Effector memory CD8-positive, alpha-beta T cell (primary cell): ENCODE measurements at regions not wholly inside any gene's neighbourhood (a gene's known extent, or its start where the extent isn't known, plus 50 kb on each side); places are given as distances from the start of the nearest gene placed in this dataset.
A peak's percentile ranks its signal among the peaks of the same experiment; 100 is the strongest.
"Not testable (repeated sequence)": the region's sequence is repeated elsewhere in the genome, so short reads cannot be mapped to it uniquely, and the experiment has no call there.

Experiments
- ATAC-seq: fragments of 150-1000 bp; cut with Tn5 transposase; replicated peaks from 2 replicates; pipeline ENCODE4 v1.10.0; 2021; ENCODE audit warnings: mild to moderate bottlenecking, moderate library complexity
- DNase-seq, 3 experiments: peaks; one replicate each; pipeline ENCODE4 v3.0.0; 2021
- H3K27ac Mint-ChIP-seq, 2 donors: one replicate each; pipeline ENCODE4 v1.8.0; 2022; ENCODE audit warnings: mild to moderate bottlenecking in 2 of 2, mixed read lengths in 2 of 2, moderate library complexity in 2 of 2
- H3K27me3 Mint-ChIP-seq, 2 donors: one replicate each; pipeline ENCODE4 v1.8.0; 2022; ENCODE audit warnings: mixed read lengths in 2 of 2
- H3K36me3 Mint-ChIP-seq: one replicate; pipeline ENCODE4 v1.8.0; 2022; ENCODE audit warnings: mild to moderate bottlenecking, moderate library complexity, mixed read lengths; ENCODE audit not compliant: insufficient read depth
- H3K4me1 Mint-ChIP-seq, 2 donors: one replicate each; pipeline ENCODE4 v1.8.0; 2022; ENCODE audit warnings: low read depth in 2 of 2, mixed read lengths in 2 of 2
- H3K4me3 Mint-ChIP-seq, 2 donors: one replicate each; pipeline ENCODE4 v1.8.0; 2022; ENCODE audit warnings: mild to moderate bottlenecking in 2 of 2, mixed read lengths in 2 of 2, moderate library complexity in 2 of 2
- H3K9me3 Mint-ChIP-seq, 2 donors: one replicate each; pipeline ENCODE4 v1.8.0; 2022; ENCODE audit warnings: mixed read lengths in 2 of 2

DNA sequence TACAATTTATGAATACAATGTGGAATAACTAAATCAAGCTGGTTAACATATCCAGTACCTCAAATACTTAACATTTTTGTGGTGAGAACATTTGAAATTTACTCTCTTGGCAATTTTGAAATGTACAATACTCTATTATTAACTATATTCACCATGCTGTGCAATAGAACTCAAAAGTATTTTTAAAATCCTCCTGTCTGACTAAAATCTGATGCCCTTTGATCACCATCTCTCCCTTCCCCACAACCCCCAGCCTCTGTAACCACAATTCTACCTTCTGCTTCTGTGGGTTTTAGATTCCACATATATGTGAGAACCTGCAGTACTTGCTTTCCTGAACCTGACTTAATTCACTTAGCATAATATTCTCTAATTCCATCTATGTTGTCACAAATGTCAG is 71.6 kb upstream of the ALOX12 start:
- Mint-ChIP-seq H3K27ac (peak overlapping the region in 1 of 2 donors; percentile 47), H3K4me1 (peaks cover 3 to 5% of the 10 kb centered on the region in 2 donors), H3K4me3 (no peak overlapping the region), H3K27me3 (peaks cover 0 to 3% of the 10 kb centered on the region in 2 donors), H3K36me3 (no peaks in the 10 kb centered on the region), H3K9me3 (no peaks in the 10 kb centered on the region)
- ATAC-seq: no peak
- no peak for DNase-seq

DNA sequence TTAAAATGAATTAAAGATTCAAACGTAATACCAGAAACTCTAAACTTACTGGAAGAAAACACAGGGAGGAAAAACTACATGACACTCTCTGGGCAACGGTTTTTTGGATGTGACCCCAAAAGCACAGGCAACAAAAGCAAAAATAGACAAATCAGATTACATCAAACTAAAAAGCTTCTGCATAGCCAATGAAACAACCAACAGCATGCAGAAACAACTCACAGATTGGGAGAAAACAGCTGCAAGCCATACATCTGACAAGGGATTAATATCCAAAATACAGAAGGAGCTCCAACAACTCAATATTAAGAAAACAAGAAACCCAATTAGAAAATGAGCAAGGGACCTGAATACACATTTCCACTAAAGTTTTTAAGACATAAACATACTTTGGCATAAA is 69.2 kb upstream of the ALOX12 start:
- Mint-ChIP-seq H3K36me3 (no peaks in the 10 kb centered on the region), H3K4me3 (no peak overlapping the region), H3K9me3 (no peaks in the 10 kb centered on the region), H3K4me1 (peaks cover 3 to 5% of the 10 kb centered on the region in 2 donors), H3K27me3 (peaks cover 0 to 18% of the 10 kb centered on the region in 2 donors), H3K27ac (no peak overlapping the region)
- ATAC-seq: no peak
- DNase-seq: no peak

DNA sequence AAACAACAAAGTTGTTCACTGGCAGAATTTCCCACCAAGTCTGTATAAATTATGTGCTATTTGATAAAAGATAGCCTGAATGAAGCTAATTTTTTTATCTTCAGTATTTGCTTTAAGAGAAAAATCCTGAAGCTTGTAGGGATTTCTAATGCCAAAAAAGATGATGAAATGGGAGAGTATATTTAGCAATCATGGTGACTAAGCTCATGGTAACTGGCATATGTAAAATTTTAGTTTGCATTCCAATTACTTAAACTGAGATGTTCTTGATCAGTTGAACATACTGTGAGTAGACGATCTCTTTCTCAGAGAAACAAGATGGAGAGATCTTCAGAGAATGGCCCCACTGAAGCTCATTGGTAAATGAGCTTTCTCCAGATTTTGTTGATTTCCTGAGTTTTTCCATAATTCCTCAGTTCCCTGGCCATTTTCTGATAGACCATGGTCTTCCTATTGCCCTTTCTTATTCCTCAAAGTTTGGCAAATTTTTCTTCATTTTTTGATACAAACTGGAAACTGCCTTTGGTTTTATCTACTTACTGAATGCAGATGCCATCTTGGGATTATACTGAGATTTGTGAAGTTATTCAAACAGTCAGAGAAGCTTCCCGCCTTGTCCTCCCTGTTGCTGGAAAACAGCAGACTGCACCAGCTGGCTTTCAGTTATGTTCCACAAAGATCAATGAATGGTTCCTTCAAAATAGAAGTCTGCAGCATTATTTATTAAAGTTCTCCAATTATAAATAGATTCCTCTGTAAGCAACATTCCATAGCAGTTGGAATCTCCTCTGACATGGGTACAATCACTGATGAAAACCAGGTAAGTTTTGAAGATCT is 68.3 kb upstream of the ALOX12 start:
- H3K4me1 Mint-ChIP-seq: peaks cover 3 to 5% of the 10 kb centered on the region in 2 donors
- H3K9me3 Mint-ChIP-seq: no peaks in the 10 kb centered on the region
- DNase-seq (no peak), ATAC-seq (no peak)
- H3K27ac Mint-ChIP-seq: no peak overlapping the region
- H3K36me3 Mint-ChIP-seq: no peaks in the 10 kb centered on the region
- H3K27me3 Mint-ChIP-seq: peaks cover 0 to 18% of the 10 kb centered on the region in 2 donors
- H3K4me3 Mint-ChIP-seq: no peak overlapping the region

DNA sequence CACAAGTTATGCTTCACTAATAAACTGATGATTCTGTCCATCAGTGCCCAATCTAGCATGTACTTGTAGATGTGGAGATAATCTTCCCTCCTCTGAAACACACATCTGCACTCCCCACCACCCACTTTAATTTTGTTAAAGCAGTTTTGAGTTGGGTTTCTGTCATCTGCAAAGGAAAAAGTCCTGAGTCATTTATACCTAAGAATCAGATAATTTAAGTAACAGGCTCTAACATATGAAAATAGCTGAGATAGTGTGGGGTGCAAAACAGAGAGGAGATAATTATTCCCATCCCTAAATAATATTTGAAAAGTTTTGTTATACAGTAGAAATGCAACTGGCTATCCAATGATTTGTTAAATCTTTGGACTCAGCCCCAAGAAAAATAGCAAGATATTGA is 67.7 kb upstream of the ALOX12 start:
- Mint-ChIP-seq H3K9me3 (no peaks in the 10 kb centered on the region), H3K27me3 (peaks cover 0 to 18% of the 10 kb centered on the region in 2 donors), H3K4me3 (no peak overlapping the region), H3K27ac (no peak overlapping the region), H3K4me1 (peaks cover 3 to 5% of the 10 kb centered on the region in 2 donors), H3K36me3 (no peaks in the 10 kb centered on the region)
- DNase-seq: no peak
- ATAC-seq: no peak

DNA sequence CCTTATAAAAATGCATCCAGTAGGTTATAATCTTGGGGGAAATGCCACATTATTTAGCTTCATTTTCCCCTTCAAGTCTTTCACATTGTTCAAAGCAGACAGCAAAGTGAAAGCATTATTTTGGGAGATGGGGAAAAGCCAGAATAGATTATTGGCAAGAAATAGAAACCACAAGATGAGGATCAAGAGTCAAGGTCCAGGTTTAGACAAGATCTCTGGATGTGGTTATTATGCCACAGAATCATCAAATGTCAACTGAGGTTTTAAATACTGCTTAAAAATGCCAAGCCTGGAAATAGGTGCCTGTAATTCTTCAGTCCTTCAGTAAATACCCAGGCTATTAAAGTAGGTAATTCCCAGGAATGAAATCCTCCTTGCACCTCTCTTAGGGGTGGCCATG is 65.1 kb upstream of the ALOX12 start:
- no peak overlapping the region for H3K27ac Mint-ChIP-seq
- no peaks in the 10 kb centered on the region for H3K36me3 Mint-ChIP-seq
- ATAC-seq (no peak), DNase-seq (no peak)
- H3K9me3 Mint-ChIP-seq: no peaks in the 10 kb centered on the region
- peaks cover 0 to 18% of the 10 kb centered on the region in 2 donors for H3K27me3 Mint-ChIP-seq
- H3K4me1 Mint-ChIP-seq: no peaks in the 10 kb centered on the region
- H3K4me3 Mint-ChIP-seq: no peak overlapping the region

DNA sequence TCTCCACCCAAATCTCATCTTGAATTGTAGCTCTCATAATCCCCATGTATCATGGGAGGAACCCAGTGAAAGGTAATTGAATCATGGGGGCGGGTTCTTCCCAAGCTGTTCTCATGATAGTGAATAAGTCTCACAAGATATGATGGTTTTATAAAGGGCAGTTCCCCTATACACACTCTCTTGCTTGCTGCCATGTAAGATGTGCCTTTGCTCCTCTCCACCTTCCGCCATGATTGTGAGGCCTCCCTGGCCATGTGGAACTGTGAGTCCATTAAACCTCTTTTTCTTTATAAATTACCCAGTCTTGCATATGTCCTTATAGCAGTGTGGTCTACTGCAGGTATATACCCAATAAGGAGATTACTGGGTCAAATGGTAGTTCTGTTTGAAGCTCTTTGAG is 61.3 kb upstream of the ALOX12 start:
- not testable (repeated sequence) for H3K4me3 Mint-ChIP-seq, H3K27ac Mint-ChIP-seq, ATAC-seq, DNase-seq, H3K9me3 Mint-ChIP-seq, H3K4me1 Mint-ChIP-seq, H3K36me3 Mint-ChIP-seq
- H3K27me3 Mint-ChIP-seq: peaks cover 0 to 11% of the 10 kb centered on the region in 2 donors

DNA sequence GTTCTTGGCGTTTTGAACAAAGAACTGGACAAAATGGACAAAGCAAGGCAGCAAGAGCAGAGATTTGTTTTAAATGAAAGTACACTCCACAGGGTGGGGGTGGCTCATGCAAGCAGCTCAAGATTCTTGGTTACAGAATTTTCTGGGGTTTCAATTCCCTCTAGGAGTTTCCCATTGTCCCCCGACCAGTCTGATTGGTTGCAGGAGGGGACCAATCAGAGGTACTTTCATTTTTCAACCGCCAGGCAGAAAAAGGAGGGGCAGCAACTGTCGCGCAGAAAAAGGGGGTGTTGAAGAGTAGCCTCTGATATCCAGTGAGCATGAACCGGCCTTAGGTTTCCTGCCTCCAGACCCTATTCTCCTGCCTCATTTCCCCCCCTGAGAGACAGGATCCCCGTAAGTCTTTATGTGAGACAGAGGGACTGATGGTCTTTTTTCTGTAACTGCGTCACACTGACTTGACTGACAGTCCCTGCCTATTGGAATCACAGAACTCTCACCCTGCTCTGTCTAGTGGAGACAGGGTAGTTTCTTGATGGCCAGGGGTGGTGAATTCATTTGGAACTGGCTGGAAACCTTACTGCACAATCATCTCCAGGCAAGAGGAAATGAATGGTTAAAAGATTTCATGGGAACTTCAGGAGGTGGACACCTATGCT is 59.4 kb upstream of the ALOX12 start:
- H3K27ac Mint-ChIP-seq: peak overlapping the region in 1 of 2 donors; percentile 0
- no peak for DNase-seq

DNA sequence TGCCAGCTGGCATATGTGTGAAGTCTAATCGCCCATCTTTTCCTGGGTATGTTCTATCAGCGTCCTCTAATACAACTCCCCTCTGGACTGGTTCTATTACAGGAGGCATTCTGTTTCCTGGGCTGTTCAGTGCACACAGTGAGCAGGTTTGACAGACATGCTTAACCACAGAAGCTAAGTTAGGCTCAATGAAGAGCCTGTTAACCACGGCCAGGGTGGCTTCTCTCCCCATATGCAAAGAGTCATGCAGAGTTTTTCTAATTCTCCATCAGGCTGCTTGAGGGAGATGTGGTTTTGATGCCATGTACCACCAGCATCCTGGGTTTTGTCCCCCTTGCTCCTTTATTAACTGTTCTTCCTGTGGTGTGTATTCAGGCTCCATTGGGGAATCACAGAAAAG is 57.2 kb upstream of the ALOX12 start:
- Mint-ChIP-seq H3K27me3 (no peaks in the 10 kb centered on the region), H3K4me1 (peaks cover 2 to 3% of the 10 kb centered on the region in 2 donors), H3K4me3 (no peak overlapping the region), H3K9me3 (no peaks in the 10 kb centered on the region), H3K36me3 (peaks cover 6% of the 10 kb centered on the region), H3K27ac (no peak overlapping the region)
- no peak for ATAC-seq
- no peak for DNase-seq

More for the DNA sequence above, 59.4 kb upstream of the ALOX12 start:
- Mint-ChIP-seq H3K4me1 (peaks cover 2 to 3% of the 10 kb centered on the region in 2 donors), H3K4me3 (peak overlapping the region; percentile 9 to 51), H3K27me3 (no peaks in the 10 kb centered on the region), H3K36me3 (peaks cover 3% of the 10 kb centered on the region), H3K9me3 (no peaks in the 10 kb centered on the region)
- ATAC-seq: peak; percentile 29

DNA sequence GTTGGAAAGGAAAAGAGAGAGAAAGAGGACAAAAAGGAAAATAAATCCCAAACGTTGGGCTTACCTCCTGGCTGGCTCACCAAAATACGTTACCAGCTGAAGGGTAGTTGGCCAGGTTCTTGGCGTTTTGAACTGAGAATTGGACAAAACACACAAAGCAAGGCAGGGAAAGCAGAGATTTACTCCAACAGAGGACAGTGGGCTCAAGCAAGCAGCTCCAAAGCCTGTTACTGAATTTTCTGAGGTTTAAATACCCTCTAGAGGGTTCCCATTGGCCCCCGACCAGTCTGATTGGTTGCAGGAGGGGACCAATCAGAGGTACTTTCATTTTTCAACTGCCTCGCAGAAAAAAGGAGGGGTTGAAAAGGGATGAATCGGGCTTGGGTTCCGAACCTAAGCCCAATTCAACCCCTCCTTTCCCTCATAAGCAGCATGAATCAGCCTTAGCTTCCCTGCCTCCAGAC is 55.6 kb upstream of the ALOX12 start:
- Mint-ChIP-seq H3K27me3 (no peaks in the 10 kb centered on the region), H3K9me3 (no peaks in the 10 kb centered on the region), H3K4me3 (peak overlapping the region; percentile 48 to 54), H3K36me3 (peaks cover 6% of the 10 kb centered on the region), H3K27ac (peak overlapping the region in 1 of 2 donors; percentile 30), H3K4me1 (peaks cover 2 to 3% of the 10 kb centered on the region in 2 donors)
- ATAC-seq: no peak
- DNase-seq: no peak

DNA sequence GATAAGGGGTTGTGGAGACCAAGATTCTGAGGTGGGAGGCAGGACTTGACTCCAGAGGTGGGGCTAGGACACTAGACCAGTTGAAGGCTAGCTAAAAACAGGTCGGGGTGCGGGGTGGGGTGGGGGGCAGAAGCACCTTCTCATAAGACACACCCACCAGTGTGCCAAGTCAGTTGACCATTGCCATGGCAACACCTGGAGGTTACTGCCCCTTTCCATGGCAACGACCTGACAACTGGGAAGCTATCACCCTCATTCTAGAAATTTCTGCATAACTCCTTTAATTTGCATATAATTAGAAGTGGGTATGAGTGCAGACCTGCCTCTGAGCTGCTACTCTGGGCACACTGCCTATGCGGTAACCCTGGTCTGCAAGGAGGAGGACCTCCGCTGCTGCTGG is 53.9 kb upstream of the ALOX12 start:
- Mint-ChIP-seq H3K9me3 (no peaks in the 10 kb centered on the region), H3K4me3 (no peak overlapping the region), H3K27ac (no peak overlapping the region), H3K36me3 (peaks cover 6% of the 10 kb centered on the region), H3K27me3 (no peaks in the 10 kb centered on the region), H3K4me1 (peaks cover 0 to 3% of the 10 kb centered on the region in 2 donors)
- DNase-seq (no peak), ATAC-seq (no peak)

DNA sequence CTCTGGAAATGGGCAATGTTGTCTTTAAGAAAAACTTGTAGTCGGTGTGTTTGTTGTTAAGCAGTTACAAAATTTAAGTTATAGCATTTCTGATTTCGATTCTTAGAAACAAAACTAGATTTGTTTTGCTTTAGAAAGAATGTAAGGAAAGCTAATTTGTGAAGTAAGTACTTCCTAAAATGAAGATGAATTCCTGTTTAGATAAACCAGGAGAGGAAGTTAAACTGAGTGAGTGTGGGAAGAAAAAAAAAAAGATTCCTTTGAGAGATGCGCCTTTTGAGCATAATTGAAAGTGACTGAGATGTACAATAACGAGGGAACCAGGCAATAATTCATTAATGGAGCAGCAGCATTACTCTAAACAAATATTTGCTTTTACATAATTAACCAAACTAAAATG is 52.4 kb upstream of the ALOX12 start:
- Mint-ChIP-seq H3K27ac (no peak overlapping the region), H3K27me3 (no peaks in the 10 kb centered on the region), H3K9me3 (no peaks in the 10 kb centered on the region), H3K36me3 (peaks cover 6% of the 10 kb centered on the region), H3K4me3 (no peak overlapping the region), H3K4me1 (peaks cover under 1 to 3% of the 10 kb centered on the region in 2 donors)
- ATAC-seq (no peak), DNase-seq (no peak)
